HG03520 (cell line): ENCODE measurements at regions not wholly inside any gene's neighbourhood (a gene's known extent, or its start where the extent isn't known, plus 50 kb on each side); places are given as distances from the start of the nearest gene placed in this dataset.

Source experiments
- ATAC-seq: cut with Tn5 transposase; IDR thresholded peaks from one replicate; pipeline ENCODE4 v1.9.1; 2021; ENCODE audit warnings: mild to moderate bottlenecking, moderate library complexity; ENCODE audit not compliant: unreplicated experiment

DNA sequence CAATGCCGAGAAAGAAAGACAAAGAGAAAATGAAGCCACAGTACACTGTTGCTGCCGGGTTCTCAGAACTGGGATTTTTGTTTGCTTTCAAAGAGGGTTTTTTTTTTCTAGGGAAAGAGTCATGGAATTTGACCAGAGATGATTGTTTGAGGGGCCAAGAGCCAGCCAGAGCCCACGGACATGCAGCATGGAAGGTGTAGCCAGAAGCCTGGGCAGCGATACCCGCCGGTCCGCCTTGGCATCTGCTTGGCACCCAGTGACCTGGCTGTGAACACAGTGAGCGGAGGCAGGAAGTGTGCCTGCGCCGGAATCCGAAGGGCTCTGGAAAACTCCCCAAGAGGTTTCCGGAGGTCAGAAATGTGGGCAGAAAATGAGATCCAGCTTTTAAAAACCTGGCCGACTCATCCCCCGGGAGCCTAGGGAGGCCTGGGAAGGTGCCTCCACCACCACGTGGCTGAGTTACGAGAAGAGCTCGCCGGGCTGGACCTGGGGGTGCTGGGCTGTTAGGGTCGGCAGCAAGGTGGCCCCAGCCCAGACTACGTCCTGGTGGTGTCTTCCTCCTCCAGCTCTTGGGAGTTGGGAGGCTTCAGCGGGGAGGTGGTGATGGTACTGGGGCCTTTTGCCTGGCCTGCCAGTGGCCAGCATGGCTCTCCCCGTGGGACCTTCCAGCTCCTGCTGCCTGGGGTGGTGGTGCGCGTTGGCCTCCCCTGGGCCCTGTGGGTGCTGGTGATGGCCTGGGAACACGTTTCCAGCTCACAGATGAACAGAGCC lies 61.6 kb upstream of the PPARA start:
- ATAC-seq: no peak

DNA sequence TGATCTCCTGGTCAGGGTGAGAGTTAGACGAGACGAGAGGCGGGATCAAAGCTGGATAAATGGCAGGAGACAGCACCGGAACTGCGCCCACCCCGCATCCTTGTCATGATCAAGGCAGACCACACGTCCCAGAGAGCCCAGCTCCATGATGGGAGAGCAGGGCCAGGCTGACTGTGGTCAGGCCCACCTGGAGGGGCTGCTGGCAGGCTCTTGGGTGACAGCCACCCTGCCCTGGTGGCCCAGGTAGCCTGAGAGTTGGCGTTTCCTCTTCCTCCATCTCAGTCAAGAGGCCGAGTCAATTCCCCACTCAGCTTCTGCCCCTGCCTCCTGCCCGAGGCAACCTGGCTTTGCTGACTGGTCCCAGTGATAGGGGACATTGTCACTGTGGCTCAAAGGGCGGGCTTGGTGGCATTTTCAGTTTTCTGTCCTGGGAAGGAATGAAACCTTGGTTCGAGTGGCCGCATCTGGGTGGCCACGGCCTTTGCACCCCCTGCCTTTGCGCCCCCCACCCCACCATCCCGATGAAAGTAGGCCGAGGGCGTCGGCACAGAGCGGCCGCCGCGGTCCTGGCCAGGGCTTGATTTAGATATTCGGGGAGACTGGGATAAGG lies 60.8 kb upstream of the PPARA start:
- no peak for ATAC-seq

DNA sequence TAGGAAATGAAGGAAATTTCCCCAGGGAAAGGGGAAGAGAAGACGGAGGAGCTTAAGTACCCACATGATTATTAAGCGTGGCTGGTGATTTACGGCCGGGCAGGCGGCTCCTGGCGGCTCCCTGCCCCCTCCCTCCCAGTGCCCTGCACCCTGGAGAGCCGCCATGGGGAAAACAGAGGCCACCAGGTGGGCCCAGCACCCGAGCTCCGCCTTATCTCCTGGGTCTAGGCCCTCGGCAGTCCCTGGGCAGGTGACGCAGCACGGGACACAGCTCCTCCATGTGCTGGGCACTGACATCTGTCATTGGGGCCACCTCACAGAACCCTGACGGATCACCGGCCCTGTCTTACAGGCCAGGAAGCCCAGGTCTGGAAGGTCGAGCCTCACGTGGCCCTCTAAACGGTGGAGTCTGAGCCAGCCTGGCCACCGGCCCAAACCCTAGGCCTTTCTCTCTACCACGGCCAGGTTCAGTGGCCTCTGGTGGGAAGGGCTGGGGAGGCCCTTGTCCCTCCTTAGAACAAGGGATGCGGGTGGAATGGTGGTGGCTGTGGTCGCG lies 60.2 kb upstream of the PPARA start:
- ATAC-seq: no peak

DNA sequence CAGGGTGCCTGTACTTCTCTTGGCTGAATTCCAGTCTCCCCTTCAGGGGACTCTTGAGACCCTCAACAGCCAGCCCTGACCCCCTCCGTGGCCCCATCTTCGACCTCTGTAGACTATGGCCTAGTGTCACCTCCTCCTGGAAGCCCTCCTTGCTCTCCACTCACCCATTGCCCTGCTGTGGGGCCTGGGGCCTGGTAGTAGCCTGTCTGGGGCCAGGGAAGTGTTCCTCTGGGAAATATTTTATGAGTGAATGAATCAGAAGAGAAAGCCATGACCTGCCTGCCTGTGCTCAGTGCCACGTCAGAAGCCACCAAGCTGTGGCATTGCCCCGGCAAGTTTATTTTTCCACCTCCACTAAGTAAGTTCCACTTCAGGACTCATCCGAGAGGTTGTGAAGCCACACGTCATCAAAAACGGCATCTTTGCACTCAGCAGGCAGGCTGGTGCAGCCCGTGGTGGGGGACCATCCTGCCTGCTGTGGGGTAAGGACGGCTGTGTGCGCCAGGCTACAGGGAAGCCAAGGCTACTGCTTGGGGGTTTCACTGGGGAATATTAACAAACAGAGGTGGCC lies 59.6 kb upstream of the PPARA start:
- ATAC-seq: no peak

DNA sequence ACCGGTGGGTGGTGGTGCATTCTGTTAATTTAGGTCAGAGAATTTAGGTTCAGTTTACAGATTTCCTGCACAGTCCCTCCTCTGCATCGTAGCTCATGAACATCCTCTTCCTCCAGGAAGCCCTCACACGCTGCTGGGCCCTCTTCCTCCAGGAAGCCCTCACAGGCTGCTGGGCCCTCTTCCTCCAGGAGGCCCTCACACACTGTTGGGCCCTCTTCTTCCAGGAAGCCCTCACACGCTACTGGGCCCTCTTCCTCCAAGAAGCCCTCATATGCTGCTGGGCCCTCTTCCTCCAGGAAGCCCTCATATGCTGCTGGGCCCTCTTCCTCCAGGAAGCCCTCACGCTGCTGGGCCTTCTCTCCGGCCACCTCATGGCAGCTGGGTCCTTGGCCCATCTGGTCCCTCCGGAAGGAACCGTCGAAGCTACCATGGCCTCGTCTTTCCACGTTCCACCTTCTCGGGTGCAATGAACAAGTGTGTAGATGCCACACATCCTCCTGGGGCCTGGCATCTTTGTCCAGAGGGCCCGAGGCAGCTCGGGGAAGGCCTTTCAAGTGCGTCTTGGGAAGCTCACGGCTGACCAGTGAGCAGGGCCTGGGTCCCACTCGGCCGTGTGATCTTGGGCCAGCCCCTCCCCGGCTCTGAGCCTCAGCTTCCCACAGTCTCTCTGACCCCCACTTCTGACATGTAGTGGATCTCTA lies 58.9 kb upstream of the PPARA start:
- ATAC-seq: no peak

DNA sequence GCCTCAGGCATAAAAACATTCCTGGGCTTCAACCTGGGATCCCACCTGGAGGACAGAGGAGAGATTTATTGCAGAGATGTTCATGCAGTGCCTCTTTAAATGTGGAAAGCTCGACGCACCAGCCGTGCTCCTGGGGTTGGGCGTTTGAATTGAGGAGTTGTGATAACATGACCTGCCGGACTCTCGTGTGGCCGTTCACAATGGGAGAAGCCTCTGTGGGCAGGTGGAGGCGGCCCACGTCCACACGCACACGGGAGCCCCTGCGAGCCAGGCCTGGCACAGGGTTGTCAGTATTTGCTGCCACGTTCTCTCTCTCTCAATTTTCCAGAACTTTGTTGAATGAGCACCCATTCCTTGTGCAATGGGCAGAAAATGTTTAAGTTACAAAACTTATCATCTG lies 58.3 kb upstream of the PPARA start:
- no peak for ATAC-seq

DNA sequence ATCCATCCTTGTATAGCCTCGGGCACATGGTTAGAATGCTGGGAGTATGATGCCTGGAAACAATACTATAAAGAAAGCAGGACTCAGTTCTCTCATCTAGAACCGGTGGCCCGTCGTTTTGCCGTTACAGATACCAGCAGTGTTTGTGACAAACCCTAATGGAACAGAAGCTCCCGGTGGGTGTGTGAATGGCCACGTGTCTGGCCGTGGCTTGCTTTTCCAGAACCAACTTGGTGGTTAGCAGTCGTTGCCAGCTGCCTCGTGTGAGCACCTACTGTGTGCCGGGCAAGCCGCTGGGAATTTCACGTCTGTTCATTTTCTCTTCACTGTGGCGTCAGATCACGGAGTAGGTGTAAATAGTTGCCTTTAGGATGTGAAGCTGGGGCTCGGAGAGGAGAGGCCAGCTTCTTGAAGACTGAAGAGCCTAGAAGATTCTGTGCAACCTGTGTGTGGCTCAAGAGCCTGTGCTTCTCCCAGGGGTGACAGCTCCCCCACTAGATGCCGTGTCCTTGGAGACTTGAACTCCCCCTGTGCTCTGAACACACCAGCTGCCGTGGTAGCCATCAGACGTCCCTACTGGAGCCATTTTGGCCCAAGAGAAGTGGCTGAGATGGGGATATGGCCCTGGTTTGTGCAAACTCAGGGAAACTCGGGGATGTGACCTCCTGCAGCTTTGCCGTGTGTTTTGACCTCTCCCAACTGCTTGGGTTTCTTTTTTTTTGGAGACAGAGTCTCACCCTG lies 57.5 kb upstream of the PPARA start:
- ATAC-seq: no peak

DNA sequence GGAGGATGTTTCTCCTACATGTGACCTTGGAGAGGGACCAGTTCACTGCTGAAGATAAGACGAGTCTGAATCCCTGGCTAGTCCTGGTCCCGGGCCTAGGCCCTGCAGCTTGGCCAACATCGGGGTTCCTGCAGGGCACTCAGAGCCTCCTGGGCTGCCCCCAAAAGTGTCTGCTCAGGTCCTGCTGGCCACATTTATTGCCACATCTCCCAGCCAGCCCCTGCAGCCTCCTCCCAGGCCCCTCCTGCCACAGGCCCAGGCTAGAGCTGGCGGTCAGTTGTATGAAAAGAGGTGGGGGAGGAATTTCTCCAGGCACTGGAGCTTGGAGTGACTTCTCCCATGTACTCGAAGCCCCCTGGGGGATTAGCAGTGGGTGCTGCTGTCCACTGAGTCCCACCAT lies 56.5 kb upstream of the PPARA start:
- ATAC-seq: no peak

DNA sequence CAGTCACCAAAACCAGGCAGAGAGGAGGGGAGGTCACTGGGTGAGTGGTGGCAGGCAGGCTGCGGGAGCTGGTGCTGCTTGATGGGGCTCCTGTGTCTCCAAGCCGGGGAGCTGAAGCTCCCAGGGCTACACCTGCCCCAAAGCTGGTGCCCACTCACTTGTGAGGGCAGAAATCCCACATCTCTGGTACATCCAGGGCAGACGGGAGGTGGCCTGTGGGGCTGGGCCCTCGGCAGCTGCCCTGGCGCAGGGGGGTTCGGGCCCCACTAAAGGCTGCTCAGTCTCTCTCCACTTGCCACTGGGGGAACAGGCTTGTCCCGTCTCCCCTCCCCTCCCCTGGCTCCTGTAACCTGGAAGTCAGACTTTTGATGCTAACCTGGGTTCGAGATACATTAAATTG lies 55.6 kb upstream of the PPARA start:
- ATAC-seq: no peak

DNA sequence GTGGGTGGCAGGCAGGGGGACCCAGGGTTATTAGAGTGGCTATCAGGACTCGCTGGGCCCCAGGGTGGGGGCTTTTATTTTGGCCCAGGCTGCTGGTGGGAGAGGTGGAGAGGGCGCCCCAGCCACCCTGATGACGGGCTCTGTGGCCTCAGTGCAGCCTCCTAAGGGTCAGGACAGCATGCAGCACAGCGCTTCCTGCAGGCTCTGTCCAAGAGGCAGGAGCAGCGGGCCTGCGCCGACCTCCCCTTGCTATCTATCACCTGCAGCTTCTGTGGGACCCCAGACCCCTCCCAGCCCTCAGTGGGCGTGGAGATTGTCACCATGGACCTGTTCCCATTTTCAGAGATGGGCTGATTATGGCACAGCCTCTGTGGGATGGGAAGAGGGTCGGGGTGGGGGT lies 54.3 kb upstream of the PPARA start:
- no peak for ATAC-seq

DNA sequence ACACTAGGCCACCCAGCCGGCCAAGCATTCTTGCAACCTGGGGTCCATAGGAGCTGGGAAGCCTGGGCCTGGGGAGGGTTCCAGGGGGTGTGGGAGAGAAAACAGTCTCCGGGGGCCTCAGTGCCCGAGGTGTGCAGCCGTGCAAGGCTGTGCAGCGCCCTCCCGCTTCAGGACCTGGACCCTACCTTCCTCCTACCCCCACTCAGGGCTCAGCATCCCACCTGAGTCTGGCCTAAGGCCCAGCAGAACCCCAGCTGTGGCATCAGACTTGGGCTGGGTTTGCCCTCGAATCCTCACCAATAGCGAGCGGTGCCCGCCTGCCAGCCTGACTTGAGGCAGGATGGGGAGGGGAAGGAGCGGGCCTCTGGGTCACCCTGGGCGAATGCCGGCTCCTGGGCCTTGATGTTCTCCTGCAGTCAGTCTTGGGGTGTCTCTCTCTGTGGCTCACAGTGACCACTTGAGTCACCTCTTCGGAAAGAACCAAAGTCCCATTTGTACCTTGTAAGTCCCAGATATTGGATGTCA lies 53.6 kb upstream of the PPARA start:
- no peak for ATAC-seq

DNA sequence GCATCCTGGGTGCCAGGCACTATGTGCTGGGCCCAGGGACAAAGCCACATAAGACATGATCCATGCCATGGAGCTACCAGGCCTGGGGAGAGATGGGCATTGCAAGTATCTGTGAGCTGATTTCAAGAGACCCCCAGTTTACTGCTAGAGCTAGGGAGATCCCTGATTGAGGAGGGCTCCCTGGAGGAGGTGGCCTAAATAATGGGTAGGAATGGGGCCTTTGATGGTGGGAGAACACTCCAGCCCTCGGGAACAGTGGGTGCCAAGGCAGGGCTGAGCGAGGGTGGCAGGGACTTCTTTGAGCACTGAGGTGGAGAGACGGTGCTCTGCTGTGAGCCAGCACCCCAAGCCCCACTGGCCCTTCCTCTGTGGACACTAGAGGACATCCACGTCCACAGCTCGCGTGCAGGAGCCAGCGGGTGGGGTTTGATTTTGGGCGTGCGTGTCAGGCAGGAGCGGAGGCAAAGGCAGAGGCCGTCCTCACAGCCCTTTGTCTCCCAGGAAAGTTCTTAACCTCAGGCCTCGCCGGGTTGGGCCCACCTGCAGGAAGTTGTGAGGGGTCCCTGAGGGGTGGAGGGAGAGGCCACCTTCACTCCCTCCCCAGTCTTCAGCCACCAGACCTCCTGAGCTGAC lies 52.9 kb upstream of the PPARA start:
- ATAC-seq: no peak

DNA sequence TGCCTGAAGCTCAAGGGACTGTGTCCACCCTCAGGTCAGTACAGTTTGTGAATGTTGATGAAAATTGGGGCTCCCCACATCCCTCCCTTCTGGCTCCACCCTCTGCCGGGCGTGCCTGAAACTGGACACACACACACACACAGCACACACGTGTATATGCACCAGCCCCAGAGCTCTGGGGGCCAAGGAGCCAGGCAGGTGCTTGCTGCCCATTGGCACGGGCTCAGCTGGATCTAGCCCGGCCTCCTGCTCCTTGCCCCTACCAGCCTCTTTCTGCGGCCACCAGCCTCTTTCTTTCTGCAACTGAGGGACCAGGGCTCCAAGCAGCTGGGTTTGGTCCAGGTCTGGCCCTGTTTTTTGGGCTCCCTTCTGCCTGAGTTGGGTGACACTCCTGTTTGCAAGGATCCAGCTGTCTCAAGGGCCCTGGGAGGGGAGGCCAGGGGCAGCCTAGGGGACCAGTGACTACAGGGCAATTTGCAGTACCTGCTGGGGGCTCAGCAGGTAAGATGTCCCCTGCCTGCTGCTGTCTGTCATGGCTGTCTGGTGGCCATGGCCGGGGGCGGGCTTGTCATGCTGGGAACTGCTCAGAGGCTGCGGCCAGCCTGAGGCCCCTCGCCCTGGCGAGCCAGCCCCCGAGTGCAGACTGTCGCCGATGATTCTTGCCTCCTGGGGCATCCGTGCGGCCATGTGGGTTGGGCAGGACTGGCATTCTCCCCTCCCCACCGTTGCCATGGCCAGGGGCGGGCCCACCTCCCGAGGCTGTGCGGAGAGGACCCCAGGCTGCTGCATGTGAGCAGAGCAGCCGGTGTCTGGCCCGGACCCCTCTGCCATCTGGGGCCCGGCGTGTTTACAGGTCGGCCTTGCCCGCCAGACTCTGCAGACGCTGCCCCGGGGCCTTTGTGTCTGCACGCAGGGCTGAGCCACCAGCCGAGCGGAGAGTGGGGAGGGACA lies 51.5 kb upstream of the PPARA start:
- no peak for ATAC-seq

DNA sequence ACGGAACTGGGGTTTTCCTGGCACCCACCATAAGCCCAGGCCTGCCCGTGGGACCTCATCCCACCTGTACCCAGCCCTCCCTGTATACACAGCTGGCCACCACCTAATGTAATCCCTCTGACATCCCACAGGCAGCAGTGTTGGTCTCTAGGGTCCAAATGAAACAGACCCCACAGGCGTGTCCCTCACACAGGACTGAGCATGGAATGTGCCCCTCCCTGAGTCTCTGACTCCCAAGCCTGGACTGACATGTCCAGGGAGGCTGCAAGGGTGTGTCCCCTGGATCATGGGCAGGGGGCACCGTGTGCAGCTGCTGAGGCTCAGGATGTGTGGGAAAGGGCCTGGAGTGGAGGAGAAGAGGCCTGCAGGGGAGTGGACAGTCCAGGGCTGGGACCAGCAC lies 50.6 kb upstream of the PPARA start:
- no peak for ATAC-seq

DNA sequence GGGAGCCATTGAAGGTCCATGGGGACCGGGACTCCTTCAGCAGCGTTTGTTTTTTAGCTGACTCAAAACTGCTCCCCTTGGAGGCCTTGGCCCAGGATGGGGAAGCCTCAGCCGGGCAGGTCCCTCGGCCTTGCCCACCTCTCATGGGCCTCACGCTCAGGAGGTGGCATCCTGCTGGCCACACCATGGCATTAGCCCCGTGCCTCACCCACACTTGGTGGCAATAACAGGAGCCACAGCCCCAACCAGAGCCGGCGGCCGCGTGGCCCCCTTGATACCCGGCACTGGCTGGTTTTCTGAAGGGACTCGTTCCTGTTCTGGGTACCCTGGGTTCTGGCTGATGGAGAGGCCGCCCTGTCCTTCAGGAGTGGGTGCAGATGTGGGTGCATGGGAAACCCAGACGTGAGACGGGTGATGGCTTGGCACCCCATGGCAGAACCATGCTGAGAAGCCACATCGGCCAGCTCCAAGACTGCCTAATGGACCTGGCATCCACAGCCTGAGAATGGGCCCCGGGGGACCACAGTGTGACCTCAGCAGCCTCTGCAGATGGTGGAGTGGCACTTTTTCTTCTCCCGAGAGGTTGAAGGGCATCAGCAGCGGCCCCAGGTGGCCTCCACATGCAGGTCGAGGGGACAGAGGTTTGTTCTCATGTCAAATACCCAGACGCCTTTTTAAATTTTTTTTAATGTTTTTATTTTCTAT lies 49.8 kb upstream of the PPARA start:
- ATAC-seq: no peak
